H1 (cell line): ENCODE measurements at regions not wholly inside any gene's neighbourhood (a gene's known extent, or its start where the extent isn't known, plus 50 kb on each side); places are given as distances from the start of the nearest gene placed in this dataset.

Source experiments
- CTCF ChIA-PET: fragments of 300-600 bp; sonication (Branson Sonifier 250); formaldehyde crosslinking; loops from one replicate; lab custom pipeline; 2021; ENCODE audit not compliant: partially characterized antibody; lab: Charles Lee
- POLR2A ChIA-PET: fragments of 300-600 bp; sonication (Branson Sonifier 250); formaldehyde crosslinking; loops from one replicate; lab custom pipeline; 2021; ENCODE audit warnings: inconsistent platforms; ENCODE audit not compliant: partially characterized antibody; lab: Charles Lee
- DNase-seq, 2 experiments: peaks; one replicate each; pipeline versions ENCODE4 v3.0.0 to v3.0.0-alpha.2; 2010 to 2022; ENCODE audit warnings: low spot score in 2 of 2, low read depth in 1 of 2, mixed read lengths in 1 of 2
- FAIRE-seq: peaks from 2 replicates; lab custom pipeline; 2011; peaks lifted over from hg19 to GRCh38; lab: Jason Lieb, UNC
- H2AFZ ChIP-seq: 2 replicates; pipeline ENCODE4 v1.8.1; 2012; ENCODE audit warnings: low read length, inconsistent platforms
- H2AK5ac ChIP-seq: 2 replicates; pipeline ENCODE4 v1.6.1; 2013; ENCODE audit warnings: low read depth, low read length
- H2BK120ac ChIP-seq: replicated peaks from 2 replicates; pipeline ENCODE3; 2013; ENCODE audit warnings: low read depth, low read length, inconsistent platforms
- H2BK12ac ChIP-seq: 2 replicates; pipeline ENCODE4 v1.6.1; 2013; ENCODE audit warnings: low read depth, low read length
- H2BK15ac ChIP-seq: 2 replicates; pipeline ENCODE4 v1.6.1; 2013; ENCODE audit warnings: low read length
- H2BK20ac ChIP-seq: 2 replicates; pipeline ENCODE4 v1.6.1; 2013; ENCODE audit warnings: low read length
- H2BK5ac ChIP-seq: 2 replicates; pipeline ENCODE4 v1.6.1; 2013; ENCODE audit warnings: low read depth, low read length
- H3K14ac ChIP-seq: 2 replicates; pipeline ENCODE4 v1.6.1; 2013; ENCODE audit warnings: inconsistent platforms; ENCODE audit not compliant: insufficient read length
- H3K18ac ChIP-seq: 2 replicates; pipeline ENCODE4 v1.6.1; 2013; ENCODE audit warnings: low read length; ENCODE audit errors: extremely low read depth
- H3K23ac ChIP-seq: 2 replicates; pipeline ENCODE4 v1.6.1; 2013; ENCODE audit warnings: inconsistent platforms; ENCODE audit not compliant: insufficient read length
- H3K23me2 ChIP-seq: 2 replicates; pipeline ENCODE4 v1.6.1; 2013; ENCODE audit warnings: low read depth, low read length
- H3K27ac ChIP-seq: 2 replicates; pipeline ENCODE4 v1.6.1; 2011; ENCODE audit warnings: low read depth, low read length, inconsistent platforms
- H3K27me3 ChIP-seq, 4 experiments: replicated peaks in 1 of 4; 1 replicate in 1 of 4; 2 replicates in 3 of 4; pipeline versions ENCODE4 v1.6.1 to v1.8.1; 2011 to 2013; ENCODE audit warnings: low read length in 3 of 4, mild to moderate bottlenecking in 3 of 4, inconsistent platforms in 2 of 4, mixed read lengths in 2 of 4, moderate library complexity in 1 of 4; ENCODE audit not compliant: control insufficient read depth in 3 of 4, insufficient read depth in 3 of 4; ENCODE audit errors: extremely low read depth in 1 of 4
- H3K36me3 ChIP-seq, 4 experiments: 2 replicates each; pipeline versions ENCODE4 v1.6.1 to v1.8.1; 2011 to 2013; ENCODE audit warnings: mild to moderate bottlenecking in 4 of 4, low read length in 3 of 4, moderate library complexity in 2 of 4, control low read depth in 1 of 4, inconsistent platforms in 1 of 4; ENCODE audit not compliant: insufficient read depth in 4 of 4, control insufficient read depth in 2 of 4
- H3K4ac ChIP-seq: replicated peaks from 2 replicates; pipeline ENCODE3; 2013; ENCODE audit warnings: low read length, low read depth, mixed read lengths, inconsistent platforms; ENCODE audit not compliant: insufficient read length
- H3K4me1 ChIP-seq, 4 experiments: replicated peaks in 1 of 4; 1 replicate in 1 of 4; 2 replicates in 3 of 4; pipeline versions ENCODE4 v1.6.1 to v1.8.1; 2011 to 2013; ENCODE audit warnings: low read length in 3 of 4, inconsistent platforms in 2 of 4, mixed read lengths in 1 of 4; ENCODE audit not compliant: insufficient read depth in 4 of 4, control insufficient read depth in 3 of 4
- H3K4me2 ChIP-seq, 2 experiments: 2 replicates each; pipeline versions ENCODE4 v1.6.1 to v1.8.1; 2011 to 2013; ENCODE audit warnings: low read depth in 2 of 2, low read length in 2 of 2, control low read depth in 1 of 2, inconsistent platforms in 1 of 2, mild to moderate bottlenecking in 1 of 2; ENCODE audit not compliant: insufficient read depth in 1 of 2
- H3K4me3 ChIP-seq, 4 experiments: fragments of 200-600, 300-600 bp in 1 of 4; sonication (generic), shearing (Covaris generic), sonication (Bioruptor Twin) in 1 of 4; 2 replicates each; pipeline versions ENCODE4 v1.5.1 to v1.8.1; 2011 to 2016; ENCODE audit warnings: low read length in 4 of 4, low read depth in 3 of 4, control low read depth in 2 of 4, inconsistent platforms in 2 of 4, mild to moderate bottlenecking in 2 of 4, mixed read lengths in 1 of 4, moderate library complexity in 1 of 4; ENCODE audit not compliant: insufficient read depth in 2 of 4; ENCODE audit errors: extremely low read depth in 1 of 4
- H3K56ac ChIP-seq: replicated peaks from 2 replicates; pipeline ENCODE3; 2013; ENCODE audit warnings: low read depth, mild to moderate bottlenecking, mixed read lengths, low read length, inconsistent platforms; ENCODE audit not compliant: insufficient read length
- H3K79me1 ChIP-seq: 2 replicates; pipeline ENCODE4 v1.6.1; 2013; ENCODE audit warnings: low read depth, low read length, control low read depth
- H3K79me2 ChIP-seq, 2 experiments: 2 replicates each; pipeline versions ENCODE4 v1.6.1 to v1.8.1; 2012 to 2013; ENCODE audit warnings: low read length in 2 of 2, mild to moderate bottlenecking in 2 of 2, inconsistent platforms in 1 of 2; ENCODE audit not compliant: insufficient read depth in 2 of 2, control insufficient read depth in 1 of 2
- H3K9ac ChIP-seq, 4 experiments: replicated peaks in 1 of 4; 1 replicate in 1 of 4; 2 replicates in 3 of 4; pipeline versions ENCODE4 v1.6.1 to v1.8.1; 2011 to 2013; ENCODE audit warnings: low read depth in 3 of 4, low read length in 3 of 4, control low read depth in 2 of 4, mild to moderate bottlenecking in 2 of 4, moderate library complexity in 2 of 4, inconsistent platforms in 1 of 4; ENCODE audit errors: extremely low read depth in 1 of 4
- H3K9me3 ChIP-seq, 2 experiments: 2 replicates each; pipeline versions ENCODE4 v1.6.1 to v1.8.1; 2012 to 2013; ENCODE audit warnings: mild to moderate bottlenecking in 2 of 2, moderate library complexity in 2 of 2, control low read depth in 1 of 2, inconsistent platforms in 1 of 2, low read depth in 1 of 2, low read length in 1 of 2, mixed read lengths in 1 of 2; ENCODE audit not compliant: insufficient read depth in 2 of 2
- H4K20me1 ChIP-seq, 2 experiments: replicated peaks in 1 of 2; 2 replicates each; pipeline versions ENCODE3 to v1.8.1; 2011 to 2013; ENCODE audit warnings: inconsistent platforms in 2 of 2, low read length in 2 of 2, mild to moderate bottlenecking in 1 of 2; ENCODE audit not compliant: insufficient read depth in 2 of 2, control insufficient read depth in 1 of 2
- H4K5ac ChIP-seq: 2 replicates; pipeline ENCODE4 v1.6.1; 2013; ENCODE audit warnings: low read length, low read depth, mixed read lengths, inconsistent platforms; ENCODE audit not compliant: insufficient read length
- H4K8ac ChIP-seq: 2 replicates; pipeline ENCODE4 v1.8.0; 2013; ENCODE audit warnings: mild to moderate bottlenecking, moderate library complexity, low read length, inconsistent platforms; ENCODE audit not compliant: insufficient read depth; ENCODE audit errors: extremely low read depth
- H4K91ac ChIP-seq: replicated peaks from 2 replicates; pipeline ENCODE3; 2013; ENCODE audit warnings: low read length, mixed read lengths, inconsistent platforms; ENCODE audit not compliant: insufficient read length
- BCL11A ChIP-seq, 2 experiments: IDR thresholded peaks; one replicate each; pipeline ENCODE4 v1.6.1; 2011; ENCODE audit warnings: low read depth in 2 of 2, low read length in 2 of 2, mild to moderate bottlenecking in 2 of 2
- CBX5 ChIP-seq: fragments of 300-800, 300-1000 bp; sonication (generic); IDR thresholded peaks from 2 replicates; pipeline ENCODE4 v1.7.1; 2016; ENCODE audit warnings: antibody characterized with exemption, low read length, low read depth
- JUND ChIP-seq: IDR thresholded peaks from 2 replicates; pipeline ENCODE4 v1.6.1; 2011; ENCODE audit warnings: mild to moderate bottlenecking, improper control_type of control experiment, low read length
- POLR2A ChIP-seq, 2 experiments: IDR thresholded peaks; 1 replicate in 1 of 2; 2 replicates in 1 of 2; pipeline ENCODE4 v1.6.1; 2011; ENCODE audit warnings: low read depth in 2 of 2, low read length in 2 of 2, mild to moderate bottlenecking in 2 of 2; ENCODE audit errors: control extremely low read depth in 1 of 2
- RNF2 ChIP-seq: fragments of 200-900, 300-1000 bp; sonication (generic); IDR thresholded peaks from 2 replicates; pipeline ENCODE4 v1.7.1; 2016; ENCODE audit warnings: borderline replicate concordance, low read depth, mild to moderate bottlenecking, antibody characterized with exemption, low read length; ENCODE audit not compliant: poor library complexity, severe bottlenecking; ENCODE audit errors: missing control alignments
- SP2 ChIP-seq: IDR thresholded peaks from 2 replicates; pipeline ENCODE4 v1.6.1; 2012; ENCODE audit warnings: mild to moderate bottlenecking, low read length, inconsistent platforms
- TBP ChIP-seq: IDR thresholded peaks from 2 replicates; pipeline ENCODE4 v1.6.1; 2011; ENCODE audit warnings: low read depth, low read length, improper control_type of control experiment
- TCF12 ChIP-seq: IDR thresholded peaks from 2 replicates; pipeline ENCODE4 v1.6.1; 2011; ENCODE audit warnings: low read depth, mild to moderate bottlenecking, low read length
- ZNF274 ChIP-seq: IDR thresholded peaks from 2 replicates; pipeline ENCODE4 v1.7.0; 2012; ENCODE audit warnings: low read length, borderline replicate concordance; ENCODE audit errors: extremely low read depth
- WGBS, 2 experiments: shearing (Covaris generic) in 1 of 2; methylation state at CpG; one replicate each; pipeline versions ENCODE4 v1.1.6 to v1.1.7; 2013 to 2015; ENCODE audit warnings: low lambda C conversion rate in 2 of 2, mixed read lengths in 2 of 2, inconsistent platforms in 1 of 2, low coverage in 1 of 2, missing lambda C conversion rate in 1 of 2; ENCODE audit not compliant: insufficient replicate concordance in 2 of 2, insufficient coverage in 1 of 2, insufficient read length in 1 of 2; ENCODE audit errors: extremely low coverage in 1 of 2, missing lambda C conversion rate in 1 of 2; 5-methylcytosine and 5-hydroxymethylcytosine counted together
- TF ChIP-seq, protein P1 (sequence below), 3 experiments: IDR thresholded peaks; 1 replicate in 2 of 3; 2 replicates in 1 of 3; pipeline versions ENCODE4 v1.5.1 to v1.6.1; 2011; ENCODE audit warnings: low read length in 3 of 3, mild to moderate bottlenecking in 3 of 3, inconsistent platforms in 2 of 3, low read depth in 1 of 3, moderate library complexity in 1 of 3; ENCODE audit not compliant: insufficient read depth in 1 of 3; ENCODE audit errors: control extremely low read depth in 1 of 3

DNA sequence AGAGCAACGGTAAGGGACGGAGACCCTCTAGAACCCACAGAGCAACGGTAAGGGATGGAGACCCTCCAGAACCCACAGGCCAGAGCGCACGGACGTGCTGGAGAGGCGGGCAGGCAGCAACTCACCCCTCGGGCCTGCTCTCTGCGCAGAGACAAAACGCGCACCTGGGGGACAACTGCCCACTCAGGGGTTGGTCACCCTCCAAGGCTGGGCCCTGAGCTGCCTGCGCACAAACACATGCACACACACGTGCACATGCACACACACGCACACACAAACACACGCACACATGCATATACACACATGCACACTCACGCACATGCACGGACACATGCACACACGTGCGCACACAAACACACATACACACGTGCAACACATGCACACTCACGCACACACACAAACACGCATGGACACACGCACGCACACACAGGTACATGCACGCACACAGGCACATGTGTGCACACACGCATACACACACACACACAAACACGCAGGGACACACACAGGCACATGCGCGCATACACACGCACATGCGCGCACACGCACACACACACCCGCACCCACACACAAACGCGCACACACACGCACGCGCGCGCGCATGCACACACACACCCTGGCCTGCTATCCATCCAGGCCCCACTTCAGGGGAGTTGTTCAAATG lies 88.3 kb downstream of the NCOR2 start:
- Histone ChIP-seq H3K27ac (0 out of 2 replicates have a peak overlapping the region, but pooled peaks have one; percentile 29), H3K79me2 (peaks cover 0 to 14% of the 10 kb centered on the region in 2 experiments; a peak in 2 of 4 replicates), H3K36me3 (peaks cover 0 to 20% (median 10%) of the 10 kb centered on the region in 4 experiments; a peak in 5 of 8 replicates)
- no peak for TF ChIP-seq RNF2
- TF ChIP-seq TBP: no peak
- TF ChIP-seq CBX5: no peak
- no peak for TF ChIP-seq BCL11A (IDR thresholded peaks at IDR 0.05; ENCODE audit: low read depth in 2 of 2, low read length in 2 of 2)
- no peak for TF ChIP-seq JUND
- TF ChIP-seq, protein P1, sequence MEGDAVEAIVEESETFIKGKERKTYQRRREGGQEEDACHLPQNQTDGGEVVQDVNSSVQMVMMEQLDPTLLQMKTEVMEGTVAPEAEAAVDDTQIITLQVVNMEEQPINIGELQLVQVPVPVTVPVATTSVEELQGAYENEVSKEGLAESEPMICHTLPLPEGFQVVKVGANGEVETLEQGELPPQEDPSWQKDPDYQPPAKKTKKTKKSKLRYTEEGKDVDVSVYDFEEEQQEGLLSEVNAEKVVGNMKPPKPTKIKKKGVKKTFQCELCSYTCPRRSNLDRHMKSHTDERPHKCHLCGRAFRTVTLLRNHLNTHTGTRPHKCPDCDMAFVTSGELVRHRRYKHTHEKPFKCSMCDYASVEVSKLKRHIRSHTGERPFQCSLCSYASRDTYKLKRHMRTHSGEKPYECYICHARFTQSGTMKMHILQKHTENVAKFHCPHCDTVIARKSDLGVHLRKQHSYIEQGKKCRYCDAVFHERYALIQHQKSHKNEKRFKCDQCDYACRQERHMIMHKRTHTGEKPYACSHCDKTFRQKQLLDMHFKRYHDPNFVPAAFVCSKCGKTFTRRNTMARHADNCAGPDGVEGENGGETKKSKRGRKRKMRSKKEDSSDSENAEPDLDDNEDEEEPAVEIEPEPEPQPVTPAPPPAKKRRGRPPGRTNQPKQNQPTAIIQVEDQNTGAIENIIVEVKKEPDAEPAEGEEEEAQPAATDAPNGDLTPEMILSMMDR (IDR thresholded peaks at IDR 0.05; ENCODE audit: control extremely low read depth in 1 of 3, insufficient read depth in 1 of 3, low read depth in 1 of 3, low read length in 3 of 3): no peak
- TF ChIP-seq SP2: no peak
- TF ChIP-seq TCF12: no peak
- TF ChIP-seq ZNF274: no peak
- no peak for TF ChIP-seq POLR2A (IDR thresholded peaks at IDR 0.05; ENCODE audit: control extremely low read depth in 1 of 2, low read depth in 2 of 2, low read length in 2 of 2)

More for the DNA sequence above, 88.3 kb downstream of the NCOR2 start:
- Histone ChIP-seq H3K56ac (no peak overlapping the region), H3K4me2 (no peak overlapping the region), H2AK5ac (peak overlapping the region; percentile 96), H4K20me1 (peaks cover 13 to 25% of the 10 kb centered on the region in 2 experiments), H3K9me3 (no peaks in the 10 kb centered on the region; a peak in 1 of 4 replicates), H3K79me1 (peaks cover 16% of the 10 kb centered on the region), H2BK12ac (peak overlapping the region; percentile 99; the same call in 1 of the 2 replicates), H2AFZ (no peak overlapping the region), H2BK5ac (peak overlapping the region; percentile 95), H3K23me2 (peaks cover 3% of the 10 kb centered on the region), H3K9ac (no peak overlapping the region; a peak in 1 of 7 replicates), H3K4me1 (peaks cover 0 to 9% (median 0%) of the 10 kb centered on the region in 4 experiments; a peak in 5 of 7 replicates), H2BK20ac (0 out of 2 replicates have a peak overlapping the region, but pooled peaks have one; percentile 3), H2BK120ac (no peak overlapping the region), H3K14ac (no peak overlapping the region), H4K5ac (no peak overlapping the region), H4K8ac (peak overlapping the region; percentile 64; the same call in 1 of the 2 replicates), H3K23ac (no peak overlapping the region), H4K91ac (peak overlapping the region; percentile 69), H2BK15ac (peak overlapping the region; percentile 97), H3K27me3 (no peaks in the 10 kb centered on the region), H3K4me3 (no peak overlapping the region), H3K4ac (peak overlapping the region; percentile 86), H3K18ac (peak overlapping the region; percentile 68)
- DNase-seq (no peak), FAIRE-seq (no peak)
- ChIA-PET CTCF (interaction anchor here (1.0 to 1.3 kb wide), 4 partner anchors 14 to 272 kb away, joined by 3 read pairs; no protein-coding TSS in a partner anchor), POLR2A (interaction anchor here (1.6 kb wide), 1 partner anchor 24 kb away, joined by 4 read pairs; no protein-coding TSS in a partner anchor)
- 92% methylated on average over 42 of the region's 42 CpGs; no CpG with 5 or more reads in 1 of the 2 experiments for WGBS, 2 experiments
